ACC112 (cell line): ENCODE measurements at regions not wholly inside any gene's neighbourhood (a gene's known extent, or its start where the extent isn't known, plus 50 kb on each side); places are given as distances from the start of the nearest gene placed in this dataset.
A peak's percentile ranks its signal among the peaks of the same experiment; 100 is the strongest.

ENCODE experiments used
- H2AFZ ChIP-seq: fragments of 200-600 bp; sonication (generic); one replicate; pipeline ENCODE4 v1.6.0; 2017; ENCODE audit warnings: antibody characterized with exemption, low read length; ENCODE audit not compliant: unreplicated experiment
- H3K27ac ChIP-seq: fragments of 200-600 bp; sonication (generic); 2 replicates; pipeline ENCODE4 v1.5.1; 2014; ENCODE audit warnings: low read depth, mild to moderate bottlenecking, antibody characterized with exemption, low read length, moderate library complexity
- H3K27me3 ChIP-seq: fragments of 200-600 bp; sonication (generic); 2 replicates; pipeline ENCODE4 v1.6.1; 2014; ENCODE audit warnings: mild to moderate bottlenecking, antibody characterized with exemption, low read length, moderate library complexity, mixed read lengths; ENCODE audit not compliant: insufficient read depth
- H3K36me3 ChIP-seq: fragments of 200-600 bp; sonication (generic); 2 replicates; pipeline ENCODE4 v1.6.1; 2016; ENCODE audit warnings: mild to moderate bottlenecking, antibody characterized with exemption, low read length, moderate library complexity, mixed read lengths; ENCODE audit not compliant: insufficient read depth
- H3K4me1 ChIP-seq: fragments of 200-600 bp; sonication (generic); one replicate; pipeline ENCODE4 v1.6.1; 2016; ENCODE audit warnings: low read length, mixed read lengths; ENCODE audit not compliant: insufficient read depth, unreplicated experiment, control insufficient read depth
- H3K4me3 ChIP-seq: fragments of 200-600 bp; sonication (generic); 2 replicates; pipeline ENCODE4 v1.5.1; 2014; ENCODE audit warnings: mild to moderate bottlenecking, low read depth, low read length
- H3K79me2 ChIP-seq: fragments of 200-600 bp; sonication (generic); one replicate; pipeline ENCODE4 v1.6.0; 2016; ENCODE audit warnings: low read length; ENCODE audit not compliant: control insufficient read depth, unreplicated experiment, insufficient read depth

DNA sequence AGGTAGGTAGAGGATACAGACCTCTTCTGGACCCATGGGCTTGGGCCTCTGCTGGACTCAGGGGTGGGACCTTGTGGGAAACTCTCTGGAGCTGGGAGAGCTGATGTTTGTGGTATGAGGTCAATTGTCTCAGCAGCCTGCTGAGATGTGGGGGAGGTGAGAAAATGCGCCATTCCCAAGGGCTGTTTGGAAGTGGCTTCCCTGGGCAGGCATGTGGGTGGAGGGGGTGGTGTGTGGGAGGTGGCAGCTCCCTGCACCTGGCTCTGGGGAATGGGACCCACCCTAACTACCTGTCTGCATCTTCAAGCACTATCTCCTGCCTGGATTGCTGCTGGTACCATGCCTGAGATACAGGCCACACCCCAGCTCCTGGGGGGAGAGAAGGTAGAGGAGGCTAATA is 97.4 kb upstream of the THY1 start:
- H2AFZ ChIP-seq, result no peak overlapping the region
- no peaks in the 10 kb centered on the region for H3K79me2 ChIP-seq
- no peak overlapping the region for H3K4me3 ChIP-seq
- H3K36me3 ChIP-seq, result no peaks in the 10 kb centered on the region
- no peaks in the 10 kb centered on the region for H3K4me1 ChIP-seq
- H3K27ac ChIP-seq, result no peak overlapping the region
- H3K27me3 ChIP-seq, result peaks cover 55% of the 10 kb centered on the region

GRCh38 chr11:119519796-119520195 is 96.8 kb upstream of the THY1 start:
- no peak overlapping the region for H2AFZ ChIP-seq
- no peaks in the 10 kb centered on the region for H3K79me2 ChIP-seq
- H3K4me1 ChIP-seq, result no peaks in the 10 kb centered on the region
- H3K36me3 ChIP-seq, result no peaks in the 10 kb centered on the region
- H3K27me3 ChIP-seq, result peaks cover 53% of the 10 kb centered on the region
- no peak overlapping the region for H3K27ac ChIP-seq
- no peak overlapping the region for H3K4me3 ChIP-seq

- H3K36me3 ChIP-seq, result no peaks in the 10 kb centered on the region
- H3K4me1 ChIP-seq, result no peaks in the 10 kb centered on the region
- peaks cover 59% of the 10 kb centered on the region for H3K27me3 ChIP-seq
These were observed 96.1 kb upstream of the THY1 start for GRCh38 chr11:119518746-119519730.

DNA sequence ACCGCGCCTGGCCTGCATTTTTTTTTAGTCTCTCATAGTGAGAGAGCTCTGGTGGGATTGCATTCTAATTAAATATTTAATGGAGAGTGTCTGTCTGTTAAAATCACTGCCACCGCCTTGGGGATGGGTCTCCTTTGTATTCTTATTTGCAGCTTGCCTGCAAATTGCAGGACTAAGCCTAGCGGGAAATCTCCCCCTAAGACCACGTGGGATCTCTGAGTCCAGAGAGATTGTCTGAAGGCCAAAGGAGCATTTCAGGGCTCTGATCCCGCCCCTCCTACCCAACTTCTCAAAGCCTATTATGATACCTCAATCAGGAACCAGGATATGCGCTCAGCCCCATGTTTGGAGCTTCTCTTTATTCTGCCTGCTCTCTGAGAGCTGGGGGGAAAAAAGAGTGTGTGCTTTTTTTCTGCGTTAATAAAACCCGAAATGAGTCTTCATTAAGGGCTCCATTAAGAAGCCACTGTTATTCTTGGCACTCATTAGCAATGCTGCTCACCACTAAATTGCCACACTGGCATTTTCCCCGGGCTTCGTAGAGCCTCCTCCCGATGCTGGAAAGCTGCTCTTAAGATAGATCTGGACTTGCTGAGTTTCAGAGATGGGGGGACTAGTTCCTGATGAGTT is 92.9 kb upstream of the THY1 start:
- no peak overlapping the region for H3K4me3 ChIP-seq
- H3K27ac ChIP-seq, result no peak overlapping the region
- peaks cover 62% of the 10 kb centered on the region for H3K27me3 ChIP-seq
- no peaks in the 10 kb centered on the region for H3K36me3 ChIP-seq
- no peak overlapping the region for H2AFZ ChIP-seq
- H3K79me2 ChIP-seq, result no peaks in the 10 kb centered on the region
- H3K4me1 ChIP-seq, result peaks cover under 1% of the 10 kb centered on the region

More at GRCh38 chr11:119518746-119519730, 96.1 kb upstream of the THY1 start:
- no peak overlapping the region for H3K4me3 ChIP-seq
- H2AFZ ChIP-seq, result no peak overlapping the region
- no peak overlapping the region for H3K27ac ChIP-seq
- H3K79me2 ChIP-seq, result no peaks in the 10 kb centered on the region

- H3K27ac ChIP-seq, result no peak overlapping the region
- peaks cover 58% of the 10 kb centered on the region for H3K27me3 ChIP-seq
- no peaks in the 10 kb centered on the region for H3K79me2 ChIP-seq
- H2AFZ ChIP-seq, result no peak overlapping the region
- peaks cover 20% of the 10 kb centered on the region for H3K4me1 ChIP-seq
- no peak overlapping the region for H3K4me3 ChIP-seq
- no peaks in the 10 kb centered on the region for H3K36me3 ChIP-seq
These were observed 90.8 kb upstream of the THY1 start for GRCh38 chr11:119513806-119514170.

- Histone ChIP-seq H3K4me3 (no peak overlapping the region), H3K4me1 (peaks cover 20% of the 10 kb centered on the region), H3K27ac (no peak overlapping the region), H3K79me2 (no peaks in the 10 kb centered on the region), H3K36me3 (no peaks in the 10 kb centered on the region), H2AFZ (no peak overlapping the region), H3K27me3 (peaks cover 54% of the 10 kb centered on the region)
These were observed 90.3 kb upstream of the THY1 start for GRCh38 chr11:119513131-119513805.

- no peaks in the 10 kb centered on the region for H3K36me3 ChIP-seq
- peaks cover 20% of the 10 kb centered on the region for H3K4me1 ChIP-seq
- peaks cover 46% of the 10 kb centered on the region for H3K27me3 ChIP-seq
- no peak overlapping the region for H3K27ac ChIP-seq
- H3K79me2 ChIP-seq, result no peaks in the 10 kb centered on the region
- no peak overlapping the region for H2AFZ ChIP-seq
- no peak overlapping the region for H3K4me3 ChIP-seq
These were observed 89.4 kb upstream of the THY1 start for GRCh38 chr11:119512369-119512768.

DNA sequence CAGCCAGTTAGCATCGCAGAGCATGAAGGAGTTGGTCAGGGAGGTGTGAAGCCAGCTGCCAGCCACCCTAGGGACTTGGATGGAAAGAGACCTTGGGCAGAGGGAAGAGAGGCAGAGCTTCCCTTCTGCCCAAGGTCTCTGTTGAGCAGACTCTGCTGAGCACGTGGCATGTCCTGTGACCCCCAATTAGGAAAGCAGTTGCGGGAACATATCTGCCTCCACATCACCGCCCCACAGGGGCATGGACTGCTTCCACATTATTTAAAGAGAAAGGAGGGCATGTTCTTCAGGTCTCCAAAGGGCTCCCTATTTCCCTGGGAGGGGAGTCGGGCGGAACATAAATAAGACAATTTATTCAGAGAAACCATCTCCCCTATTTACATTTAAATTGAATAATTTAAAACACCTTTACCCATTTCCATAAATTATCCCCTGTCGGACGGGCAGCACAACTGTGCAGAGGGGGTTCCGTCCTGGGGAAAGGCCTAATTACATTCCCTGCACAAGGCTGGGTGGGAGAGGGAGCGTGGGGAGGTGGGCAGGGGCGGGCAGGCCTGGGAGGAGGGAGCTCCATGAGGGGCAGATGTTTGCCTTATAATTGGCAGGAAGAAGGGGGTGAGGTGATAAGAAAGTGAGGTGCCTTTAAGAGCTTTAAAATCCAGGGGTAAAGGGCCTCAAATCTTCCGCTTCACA is 88.8 kb upstream of the THY1 start:
- H3K4me3 ChIP-seq, result no peak overlapping the region
- no peak overlapping the region for H2AFZ ChIP-seq
- no peaks in the 10 kb centered on the region for H3K79me2 ChIP-seq
- peaks cover 40% of the 10 kb centered on the region for H3K27me3 ChIP-seq
- H3K36me3 ChIP-seq, result no peaks in the 10 kb centered on the region
- H3K4me1 ChIP-seq, result peaks cover 20% of the 10 kb centered on the region
- no peak overlapping the region for H3K27ac ChIP-seq

- Histone ChIP-seq H3K27me3 (peaks cover 26% of the 10 kb centered on the region), H2AFZ (no peak overlapping the region), H3K4me1 (peaks cover 20% of the 10 kb centered on the region), H3K79me2 (no peaks in the 10 kb centered on the region), H3K4me3 (no peak overlapping the region), H3K27ac (peak overlapping the region; percentile 74), H3K36me3 (no peaks in the 10 kb centered on the region)
These were observed 87.0 kb upstream of the THY1 start for GRCh38 chr11:119509969-119510401.

DNA sequence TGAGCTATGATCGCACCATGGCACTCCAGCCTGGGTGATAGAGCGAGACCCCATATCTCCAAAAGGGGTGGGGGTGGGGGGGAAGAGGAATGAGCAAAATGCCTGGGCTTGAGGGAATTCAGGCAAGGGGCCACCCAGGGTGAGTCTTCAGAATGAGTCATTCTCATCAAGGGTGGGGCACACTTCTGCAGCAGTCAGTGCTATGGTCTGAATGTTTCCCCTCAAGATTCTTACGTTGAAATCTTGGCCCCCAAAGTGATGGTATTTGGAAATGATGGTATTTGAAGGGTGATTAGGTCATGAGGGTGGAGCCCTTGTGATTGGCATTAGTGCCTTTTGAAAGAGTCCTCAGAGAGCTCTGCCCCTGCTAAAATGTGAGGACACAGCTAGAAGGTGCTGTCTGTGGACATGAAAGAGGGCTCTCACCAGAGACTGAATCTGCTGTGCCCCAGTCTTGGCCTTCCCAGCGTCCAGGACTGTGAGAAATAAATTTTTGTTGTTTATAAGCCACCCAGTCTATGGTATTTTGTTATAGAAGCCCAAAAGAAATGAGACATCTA is 86.4 kb upstream of the THY1 start:
- H3K79me2 ChIP-seq, result no peaks in the 10 kb centered on the region
- H3K27me3 ChIP-seq, result peaks cover 19% of the 10 kb centered on the region
- peak overlapping the region; percentile 74 for H3K27ac ChIP-seq
- H3K4me3 ChIP-seq, result no peak overlapping the region
- no peaks in the 10 kb centered on the region for H3K36me3 ChIP-seq
- no peak overlapping the region for H2AFZ ChIP-seq
- peaks cover 20% of the 10 kb centered on the region for H3K4me1 ChIP-seq
